Liver (tissue), 8 donors: ENCODE measurements at regions not wholly inside any gene's neighbourhood (a gene's known extent, or its start where the extent isn't known, plus 50 kb on each side); places are given as distances from the start of the nearest gene placed in this dataset.

Experiments used
- DNase-seq: peaks from one replicate; pipeline ENCODE4 v3.0.0-alpha.2; 2017; ENCODE audit warnings: low spot score
- H3K27ac ChIP-seq, 2 donors: one replicate each; pipeline ENCODE4 v1.7.0; 2013; ENCODE audit warnings: inconsistent platforms in 2 of 2, low read length in 2 of 2, control low read depth in 1 of 2, low read depth in 1 of 2, mild to moderate bottlenecking in 1 of 2
- H3K27me3 ChIP-seq, 4 donors: one replicate each; pipeline versions ENCODE4 v1.6.1 to v1.7.0; 2013; ENCODE audit warnings: low read length in 3 of 4, inconsistent platforms in 1 of 4, mild to moderate bottlenecking in 1 of 4, moderate library complexity in 1 of 4; ENCODE audit not compliant: control insufficient read depth in 4 of 4, insufficient read depth in 4 of 4
- H3K36me3 ChIP-seq, 4 donors: one replicate each; pipeline versions ENCODE4 v1.6.1 to v1.7.0; 2013; ENCODE audit warnings: low read length in 3 of 4, mild to moderate bottlenecking in 3 of 4, low read depth in 1 of 4, moderate library complexity in 1 of 4; ENCODE audit not compliant: control insufficient read depth in 4 of 4, insufficient read depth in 3 of 4
- H3K4me1 ChIP-seq, 4 donors: one replicate each; pipeline versions ENCODE4 v1.6.1 to v1.7.0; 2013; ENCODE audit warnings: low read length in 3 of 4, mild to moderate bottlenecking in 3 of 4, moderate library complexity in 1 of 4; ENCODE audit not compliant: control insufficient read depth in 4 of 4, insufficient read depth in 4 of 4
- H3K4me3 ChIP-seq, 3 donors: one replicate each; pipeline versions ENCODE4 v1.6.1 to v1.7.0; 2013; ENCODE audit warnings: low read length in 3 of 3, control low read depth in 1 of 3, low read depth in 1 of 3, mild to moderate bottlenecking in 1 of 3
- H3K9ac ChIP-seq, 2 donors: one replicate each; pipeline ENCODE4 v1.7.0; 2013; ENCODE audit warnings: low read length in 2 of 2, mild to moderate bottlenecking in 2 of 2, moderate library complexity in 2 of 2, control low read depth in 1 of 2, low read depth in 1 of 2
- H3K9me3 ChIP-seq, 4 donors: one replicate each; pipeline versions ENCODE4 v1.6.1 to v1.7.0; 2013; ENCODE audit warnings: low read length in 3 of 4; ENCODE audit not compliant: control insufficient read depth in 4 of 4
- ATF3 ChIP-seq: IDR thresholded peaks from 2 replicates; pipeline ENCODE4 v1.6.1; 2016; ENCODE audit warnings: antibody characterized with exemption
- CTCF ChIP-seq: fragments of 150-350 bp; IDR thresholded peaks from 2 replicates; pipeline ENCODE4 v1.5.1; 2017; ENCODE audit warnings: improper control_type of control experiment, low read depth, low read length; ENCODE audit not compliant: missing input control
- EGR1 ChIP-seq, 2 donors: IDR thresholded peaks; 2 replicates each; pipeline ENCODE4 v1.6.1; 2016 to 2018; ENCODE audit warnings: antibody characterized with exemption in 2 of 2, low read depth in 2 of 2
- FOXA1 ChIP-seq: IDR thresholded peaks from 2 replicates; pipeline ENCODE4 v1.6.1; 2016; ENCODE audit warnings: antibody characterized with exemption
- FOXA2 ChIP-seq: IDR thresholded peaks from 2 replicates; pipeline ENCODE4 v1.6.1; 2016; ENCODE audit warnings: antibody characterized with exemption
- GABPA ChIP-seq, 2 donors: IDR thresholded peaks in 1 of 2; conservative IDR thresholded peaks in 1 of 2; 2 replicates each; pipeline ENCODE4 v1.6.1; 2016; ENCODE audit warnings: antibody characterized with exemption in 2 of 2, mild to moderate bottlenecking in 1 of 2, moderate library complexity in 1 of 2
- HNF4A ChIP-seq, 2 donors: conservative IDR thresholded peaks; 2 replicates each; pipeline ENCODE4 v1.6.1; 2016; ENCODE audit warnings: antibody characterized with exemption in 2 of 2, mild to moderate bottlenecking in 2 of 2
- HNF4G ChIP-seq: IDR thresholded peaks from 2 replicates; pipeline ENCODE4 v1.6.1; 2016; ENCODE audit warnings: antibody characterized with exemption
- NR2F2 ChIP-seq: IDR thresholded peaks from 2 replicates; pipeline ENCODE4 v1.6.1; 2016; ENCODE audit warnings: antibody characterized with exemption
- RAD21 ChIP-seq, 2 donors: IDR thresholded peaks; 2 replicates each; pipeline ENCODE4 v1.6.1; 2016; ENCODE audit warnings: antibody characterized with exemption in 2 of 2, mild to moderate bottlenecking in 2 of 2
- RXRA ChIP-seq, 2 donors: IDR thresholded peaks; 2 replicates each; pipeline ENCODE4 v1.6.1; 2017 to 2018; ENCODE audit warnings: antibody characterized with exemption in 2 of 2, mild to moderate bottlenecking in 1 of 2
- SP1 ChIP-seq: IDR thresholded peaks from 2 replicates; pipeline ENCODE4 v1.6.1; 2018; ENCODE audit warnings: antibody characterized with exemption, mild to moderate bottlenecking
- TAF1 ChIP-seq: conservative IDR thresholded peaks from 2 replicates; pipeline ENCODE4 v1.6.1; 2016; ENCODE audit warnings: antibody characterized with exemption, mild to moderate bottlenecking
- ZBTB33 ChIP-seq: IDR thresholded peaks from 2 replicates; pipeline ENCODE4 v1.6.1; 2016; ENCODE audit warnings: antibody characterized with exemption
- WGBS: extraction: QIAGEN DNeasy Blood & Tissue Kit; methylation state at CpG from one replicate; pipeline ENCODE4 v1.1.7; 2013; 5-methylcytosine and 5-hydroxymethylcytosine counted together
- donor health status: healthy.
- donor health status: healthy.
- donor health status: healthy.
- donor health status: healthy.
- donor health status: healthy.

- no peak overlapping the region for H3K9ac ChIP-seq
- no peak for DNase-seq
- H3K4me1 ChIP-seq, result no peaks in the 10 kb centered on the region
- H3K36me3 ChIP-seq, result no peaks in the 10 kb centered on the region
- 89% methylated on average over 14 of the region's 14 CpGs for WGBS
- H3K9me3 ChIP-seq, result peaks cover 16 to 36% (median 22%) of the 10 kb centered on the region in 4 donors
- H3K27ac ChIP-seq, result no peak overlapping the region
- peak overlapping the region in 2 of 3 donors; percentile 12 to 32 for H3K4me3 ChIP-seq
- no peak for TF ChIP-seq HNF4A (conservative IDR thresholded peaks at IDR 0.05)
- no peak for TF ChIP-seq RAD21 (IDR thresholded peaks at IDR 0.05)
- no peak for TF ChIP-seq ZBTB33
- no peak for TF ChIP-seq GABPA (IDR thresholded peaks at IDR 0.05 in 1 of 2, conservative IDR thresholded peaks at IDR 0.05 in 1 of 2)
- TF ChIP-seq TAF1, result no peak
- no peak for TF ChIP-seq FOXA1
- no peak for TF ChIP-seq CTCF
- no peak for TF ChIP-seq RXRA (IDR thresholded peaks at IDR 0.05)
- TF ChIP-seq HNF4G, result no peak
- TF ChIP-seq EGR1 (IDR thresholded peaks at IDR 0.05; ENCODE audit: low read depth in 2 of 2), result no peak
- TF ChIP-seq NR2F2, result no peak
- TF ChIP-seq FOXA2, result no peak
- no peak for TF ChIP-seq SP1
- TF ChIP-seq ATF3, result no peak
- no peaks in the 10 kb centered on the region for H3K27me3 ChIP-seq
Observed at GRCh38 chr7:57201021-57201894, 69.0 kb upstream of the ZNF479 start.

GRCh38 chr7:57201895-57202210, 69.6 kb upstream of the ZNF479 start:
- Histone ChIP-seq H3K9me3 (peaks cover 16 to 39% (median 22%) of the 10 kb centered on the region in 4 donors), H3K27ac (no peak overlapping the region), H3K36me3 (no peaks in the 10 kb centered on the region), H3K4me3 (peak overlapping the region in 2 of 3 donors; percentile 5 to 32), H3K27me3 (no peaks in the 10 kb centered on the region), H3K9ac (no peak overlapping the region), H3K4me1 (no peaks in the 10 kb centered on the region)
- DNase-seq, result no peak
- WGBS, result 84% methylated on average over 7 of the region's 7 CpGs
- TF ChIP-seq TAF1, result no peak
- TF ChIP-seq SP1, result no peak

- Histone ChIP-seq H3K4me3 (peak overlapping the region in 1 of 3 donors; percentile 5), H3K27ac (no peak overlapping the region), H3K9me3 (peaks cover 16 to 39% (median 22%) of the 10 kb centered on the region in 4 donors), H3K4me1 (no peaks in the 10 kb centered on the region), H3K9ac (no peak overlapping the region), H3K27me3 (no peaks in the 10 kb centered on the region), H3K36me3 (no peaks in the 10 kb centered on the region)
- 80% methylated on average over 9 of the region's 9 CpGs for WGBS
- DNase-seq, result no peak
- no peak for TF ChIP-seq SP1
- TF ChIP-seq FOXA2, result no peak
- no peak for TF ChIP-seq FOXA1
- no peak for TF ChIP-seq ZBTB33
- no peak for TF ChIP-seq HNF4A (conservative IDR thresholded peaks at IDR 0.05)
- no peak for TF ChIP-seq GABPA (IDR thresholded peaks at IDR 0.05 in 1 of 2, conservative IDR thresholded peaks at IDR 0.05 in 1 of 2)
Observed at GRCh38 chr7:57202274-57202673, 70.0 kb upstream of the ZNF479 start.
